Thyroid gland (tissue), 4 donors: ENCODE measurements at regions not wholly inside any gene's neighbourhood (a gene's known extent, or its start where the extent isn't known, plus 50 kb on each side); places are given as distances from the start of the nearest gene placed in this dataset.

ENCODE experiments used
- DNase-seq, 2 donors: peaks; one replicate each; pipeline ENCODE4 v3.0.0-alpha.2; 2019
- H3K27ac ChIP-seq, 3 donors: fragments of 200-600 bp; sonication (generic); 1 replicate in 2 of 3; 2 replicates in 1 of 3; pipeline ENCODE4 v1.5.1; 2016 to 2019; ENCODE audit warnings: mild to moderate bottlenecking in 1 of 3, moderate library complexity in 1 of 3
- H3K27me3 ChIP-seq: fragments of 200-600 bp; sonication (generic); one replicate; pipeline ENCODE4 v1.5.1; 2019
- H3K36me3 ChIP-seq, 2 donors: fragments of 200-600 bp; sonication (generic); one replicate each; pipeline ENCODE4 v1.5.1; 2016 to 2019
- H3K4me1 ChIP-seq, 2 donors: fragments of 200-600 bp; sonication (generic); one replicate each; pipeline ENCODE4 v1.5.1; 2017 to 2019
- H3K4me3 ChIP-seq, 3 donors: fragments of 200-600 bp; sonication (generic); replicated peaks in 1 of 3; 1 replicate in 2 of 3; 2 replicates in 1 of 3; pipeline ENCODE4 v1.5.1; 2016; ENCODE audit warnings: mild to moderate bottlenecking in 1 of 3
- H3K9me3 ChIP-seq: fragments of 200-600 bp; sonication (generic); one replicate; pipeline ENCODE4 v1.5.1; 2017
- CTCF ChIP-seq, 6 experiments: fragments of 200-600 bp in 3 of 6; fragments of 450-650 bp in 3 of 6; sonication (generic) in 3 of 6; IDR thresholded peaks; one replicate each; pipeline ENCODE4 v1.5.1; 2016 to 2019; ENCODE audit warnings: antibody characterized with exemption in 6 of 6, mild to moderate bottlenecking in 2 of 6, inconsistent platforms in 1 of 6, moderate library complexity in 1 of 6
- POLR2A ChIP-seq, 2 donors: fragments of 450-650 bp; IDR thresholded peaks; one replicate each; pipeline ENCODE4 v1.6.1; 2017; ENCODE audit warnings: antibody characterized with exemption in 2 of 2, mild to moderate bottlenecking in 2 of 2, moderate library complexity in 1 of 2
- WGBS, 2 donors: methylation state at CpG; one replicate each; pipeline ENCODE4 v1.1.5; 2017; 5-methylcytosine and 5-hydroxymethylcytosine counted together
- intact Hi-C: fragments of 100-400 bp; cut with DNase I; formaldehyde crosslinking; loops from one replicate; pipeline ENCODE4 v1.15.1; 2023

GRCh38 chr18:75897386-75897785 is 469.9 kb upstream of the SMIM21 start:
- Histone ChIP-seq H3K27ac (no peak overlapping the region), H3K9me3 (no peaks in the 10 kb centered on the region), H3K36me3 (no peaks in the 10 kb centered on the region), H3K27me3 (no peaks in the 10 kb centered on the region), H3K4me1 (no peaks in the 10 kb centered on the region), H3K4me3 (no peak overlapping the region)
- DNase-seq, result no peak
- TF ChIP-seq POLR2A (IDR thresholded peaks at IDR 0.05), result no peak
- no peak for TF ChIP-seq CTCF (IDR thresholded peaks at IDR 0.05)
- 80 to 88% methylated on average over 7 of the region's 7 CpGs for WGBS, 2 donors
- intact Hi-C loops, result no loop called here

- H3K27ac ChIP-seq, result no peak overlapping the region
- no peak for TF ChIP-seq POLR2A (IDR thresholded peaks at IDR 0.05)
- TF ChIP-seq CTCF (IDR thresholded peaks at IDR 0.05), result peak in 3 of 6 experiments; percentile 45 to 54 (median 47)
- H3K27me3 ChIP-seq, result no peaks in the 10 kb centered on the region
- intact Hi-C loops, result no loop called here
- no peaks in the 10 kb centered on the region for H3K36me3 ChIP-seq
- no peaks in the 10 kb centered on the region for H3K9me3 ChIP-seq
- DNase-seq, result peak; percentile 31 to 37
- no peak overlapping the region for H3K4me3 ChIP-seq
- 11 to 17% methylated on average over 5 of the region's 5 CpGs for WGBS, 2 donors
- H3K4me1 ChIP-seq, result no peaks in the 10 kb centered on the region
Observed at GRCh38 chr18:75896865-75897264, 469.4 kb upstream of the SMIM21 start.

GRCh38 chr18:75895135-75895534 is 467.6 kb upstream of the SMIM21 start:
- Histone ChIP-seq H3K27ac (no peak overlapping the region), H3K4me1 (no peaks in the 10 kb centered on the region), H3K4me3 (no peak overlapping the region), H3K9me3 (no peaks in the 10 kb centered on the region), H3K27me3 (no peaks in the 10 kb centered on the region), H3K36me3 (no peaks in the 10 kb centered on the region)
- TF ChIP-seq CTCF (IDR thresholded peaks at IDR 0.05) (no peak), POLR2A (IDR thresholded peaks at IDR 0.05) (no peak)
- DNase-seq, result no peak
- intact Hi-C loops, result no loop called here
- WGBS, 2 donors, result 94 to 96% methylated on average over 4 of the region's 4 CpGs

GRCh38 chr18:75884728-75885127 is 457.2 kb upstream of the SMIM21 start:
- Histone ChIP-seq H3K27me3 (no peaks in the 10 kb centered on the region), H3K4me1 (no peaks in the 10 kb centered on the region), H3K4me3 (no peak overlapping the region), H3K27ac (no peak overlapping the region), H3K9me3 (no peaks in the 10 kb centered on the region), H3K36me3 (no peaks in the 10 kb centered on the region)
- TF ChIP-seq CTCF (IDR thresholded peaks at IDR 0.05), result no peak
- TF ChIP-seq POLR2A (IDR thresholded peaks at IDR 0.05), result no peak
- intact Hi-C loops, result no loop called here
- no peak for DNase-seq
- WGBS, 2 donors, result 93 to 99% methylated on average over 4 of the region's 4 CpGs

- intact Hi-C loops, result no loop called here
- TF ChIP-seq POLR2A (IDR thresholded peaks at IDR 0.05) (no peak), CTCF (IDR thresholded peaks at IDR 0.05) (no peak)
- no peaks in the 10 kb centered on the region for H3K27me3 ChIP-seq
- WGBS, 2 donors, result 62 to 70% methylated on average over 6 of the region's 6 CpGs
- no peak for DNase-seq
- H3K4me1 ChIP-seq, result no peaks in the 10 kb centered on the region
- no peak overlapping the region for H3K4me3 ChIP-seq
- H3K27ac ChIP-seq, result no peak overlapping the region
- H3K9me3 ChIP-seq, result no peaks in the 10 kb centered on the region
- H3K36me3 ChIP-seq, result no peaks in the 10 kb centered on the region
Observed at GRCh38 chr18:75880925-75881504, 453.5 kb upstream of the SMIM21 start.
